B cell (primary cell): ENCODE measurements at regions not wholly inside any gene's neighbourhood (a gene's known extent, or its start where the extent isn't known, plus 50 kb on each side); places are given as distances from the start of the nearest gene placed in this dataset.

ENCODE experiments used
- EZH2 ChIP-seq: IDR thresholded peaks from 2 replicates; pipeline ENCODE4 v1.6.1; 2012; ENCODE audit warnings: borderline replicate concordance, low read depth, mild to moderate bottlenecking, moderate library complexity, low read length; ENCODE audit not compliant: insufficient read depth, poor library complexity, severe bottlenecking
- TF ChIP-seq, protein P1 (sequence below): fragments of 200-600 bp; IDR thresholded peaks from one replicate; pipeline ENCODE4 v1.8.0; 2022; ENCODE audit warnings: antibody characterized with exemption, mild to moderate bottlenecking

GRCh38 chr13:105329359-105329758, 1206.1 kb downstream of the EFNB2 start:
- TF ChIP-seq, protein P1, sequence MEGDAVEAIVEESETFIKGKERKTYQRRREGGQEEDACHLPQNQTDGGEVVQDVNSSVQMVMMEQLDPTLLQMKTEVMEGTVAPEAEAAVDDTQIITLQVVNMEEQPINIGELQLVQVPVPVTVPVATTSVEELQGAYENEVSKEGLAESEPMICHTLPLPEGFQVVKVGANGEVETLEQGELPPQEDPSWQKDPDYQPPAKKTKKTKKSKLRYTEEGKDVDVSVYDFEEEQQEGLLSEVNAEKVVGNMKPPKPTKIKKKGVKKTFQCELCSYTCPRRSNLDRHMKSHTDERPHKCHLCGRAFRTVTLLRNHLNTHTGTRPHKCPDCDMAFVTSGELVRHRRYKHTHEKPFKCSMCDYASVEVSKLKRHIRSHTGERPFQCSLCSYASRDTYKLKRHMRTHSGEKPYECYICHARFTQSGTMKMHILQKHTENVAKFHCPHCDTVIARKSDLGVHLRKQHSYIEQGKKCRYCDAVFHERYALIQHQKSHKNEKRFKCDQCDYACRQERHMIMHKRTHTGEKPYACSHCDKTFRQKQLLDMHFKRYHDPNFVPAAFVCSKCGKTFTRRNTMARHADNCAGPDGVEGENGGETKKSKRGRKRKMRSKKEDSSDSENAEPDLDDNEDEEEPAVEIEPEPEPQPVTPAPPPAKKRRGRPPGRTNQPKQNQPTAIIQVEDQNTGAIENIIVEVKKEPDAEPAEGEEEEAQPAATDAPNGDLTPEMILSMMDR = no peak
- no peak for TF ChIP-seq EZH2
